ENCODE measurements at regions not wholly inside any gene's neighbourhood (a gene's known extent, or its start where the extent isn't known, plus 50 kb on each side); places are given as distances from the start of the nearest gene placed in this dataset.

- TF ChIP-seq CTCF (IDR thresholded peaks at IDR 0.05; ENCODE audit: poor library complexity) (no peak), EZH2 (IDR thresholded peaks at IDR 0.05; ENCODE audit: borderline replicate concordance) (no peak)
These were observed 68.7 kb downstream of the DNTTIP2 start for GRCh38 chr1:93810316-93810715.

All from hepatocyte (in vitro differentiated cells).